ENCODE measurements at regions not wholly inside any gene's neighbourhood (a gene's known extent, or its start where the extent isn't known, plus 50 kb on each side); places are given as distances from the start of the nearest gene placed in this dataset.

- no peaks in the 10 kb centered on the region for H3K36me3 ChIP-seq (ENCODE audit: insufficient read depth)
- no peak overlapping the region for H3K4me3 ChIP-seq
- H3K4me2 ChIP-seq, result no peak overlapping the region
- Mint-ChIP-seq H3K4me1 (peaks cover 12% of the 10 kb centered on the region), H3K27ac (no peak overlapping the region), H3K4me3 (no peak overlapping the region), H3K36me3 (ENCODE audit: low read depth) (no peaks in the 10 kb centered on the region; the same call in 2 of the 3 replicates), H3K9me3 (peaks cover 3% of the 10 kb centered on the region; the same call in 1 of the 3 replicates), H3K27me3 (ENCODE audit: insufficient read depth, low read depth, poor library complexity) (peaks cover 3% of the 10 kb centered on the region)
- ATAC-seq, result no peak
- H3K9me2 ChIP-seq (ENCODE audit: insufficient read depth), result peaks cover 21% of the 10 kb centered on the region
- H3K27me3 ChIP-seq (ENCODE audit: insufficient read depth), result no peaks in the 10 kb centered on the region
- no peak overlapping the region for H3K27ac ChIP-seq (ENCODE audit: low read depth)
- no peaks in the 10 kb centered on the region for H3F3A ChIP-seq (replicated peaks; ENCODE audit: low read depth)
- TF ChIP-seq STAT1 (IDR thresholded peaks at IDR 0.05; ENCODE audit: unreplicated experiment) (no peak), EZH2 (IDR thresholded peaks at IDR 0.05; ENCODE audit: low read depth, unreplicated experiment) (no peak), ZNF462 (CRISPR knock-in tag; IDR thresholded peaks at IDR 0.05) (no peak), CREB1 (CRISPR knock-in tag; IDR thresholded peaks at IDR 0.05; ENCODE audit: low read depth) (no peak), ZNF114 (CRISPR knock-in tag; IDR thresholded peaks at IDR 0.05) (no peak), POLR2AphosphoS5 (IDR thresholded peaks at IDR 0.05; ENCODE audit: low read depth) (no peak), EZH2phosphoT487 (IDR thresholded peaks at IDR 0.05; ENCODE audit: unreplicated experiment) (no peak), JUNB (IDR thresholded peaks at IDR 0.05; ENCODE audit: unreplicated experiment) (no peak), ZNF331 (CRISPR knock-in tag; IDR thresholded peaks at IDR 0.05; ENCODE audit: low read depth) (no peak), NANOG (IDR thresholded peaks at IDR 0.05; ENCODE audit: borderline replicate concordance) (no peak)
- TF ChIP-seq, protein P1, sequence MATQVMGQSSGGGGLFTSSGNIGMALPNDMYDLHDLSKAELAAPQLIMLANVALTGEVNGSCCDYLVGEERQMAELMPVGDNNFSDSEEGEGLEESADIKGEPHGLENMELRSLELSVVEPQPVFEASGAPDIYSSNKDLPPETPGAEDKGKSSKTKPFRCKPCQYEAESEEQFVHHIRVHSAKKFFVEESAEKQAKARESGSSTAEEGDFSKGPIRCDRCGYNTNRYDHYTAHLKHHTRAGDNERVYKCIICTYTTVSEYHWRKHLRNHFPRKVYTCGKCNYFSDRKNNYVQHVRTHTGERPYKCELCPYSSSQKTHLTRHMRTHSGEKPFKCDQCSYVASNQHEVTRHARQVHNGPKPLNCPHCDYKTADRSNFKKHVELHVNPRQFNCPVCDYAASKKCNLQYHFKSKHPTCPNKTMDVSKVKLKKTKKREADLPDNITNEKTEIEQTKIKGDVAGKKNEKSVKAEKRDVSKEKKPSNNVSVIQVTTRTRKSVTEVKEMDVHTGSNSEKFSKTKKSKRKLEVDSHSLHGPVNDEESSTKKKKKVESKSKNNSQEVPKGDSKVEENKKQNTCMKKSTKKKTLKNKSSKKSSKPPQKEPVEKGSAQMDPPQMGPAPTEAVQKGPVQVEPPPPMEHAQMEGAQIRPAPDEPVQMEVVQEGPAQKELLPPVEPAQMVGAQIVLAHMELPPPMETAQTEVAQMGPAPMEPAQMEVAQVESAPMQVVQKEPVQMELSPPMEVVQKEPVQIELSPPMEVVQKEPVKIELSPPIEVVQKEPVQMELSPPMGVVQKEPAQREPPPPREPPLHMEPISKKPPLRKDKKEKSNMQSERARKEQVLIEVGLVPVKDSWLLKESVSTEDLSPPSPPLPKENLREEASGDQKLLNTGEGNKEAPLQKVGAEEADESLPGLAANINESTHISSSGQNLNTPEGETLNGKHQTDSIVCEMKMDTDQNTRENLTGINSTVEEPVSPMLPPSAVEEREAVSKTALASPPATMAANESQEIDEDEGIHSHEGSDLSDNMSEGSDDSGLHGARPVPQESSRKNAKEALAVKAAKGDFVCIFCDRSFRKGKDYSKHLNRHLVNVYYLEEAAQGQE (IDR thresholded peaks at IDR 0.05; ENCODE audit: unreplicated experiment), result no peak
- TF ChIP-seq, protein P2, sequence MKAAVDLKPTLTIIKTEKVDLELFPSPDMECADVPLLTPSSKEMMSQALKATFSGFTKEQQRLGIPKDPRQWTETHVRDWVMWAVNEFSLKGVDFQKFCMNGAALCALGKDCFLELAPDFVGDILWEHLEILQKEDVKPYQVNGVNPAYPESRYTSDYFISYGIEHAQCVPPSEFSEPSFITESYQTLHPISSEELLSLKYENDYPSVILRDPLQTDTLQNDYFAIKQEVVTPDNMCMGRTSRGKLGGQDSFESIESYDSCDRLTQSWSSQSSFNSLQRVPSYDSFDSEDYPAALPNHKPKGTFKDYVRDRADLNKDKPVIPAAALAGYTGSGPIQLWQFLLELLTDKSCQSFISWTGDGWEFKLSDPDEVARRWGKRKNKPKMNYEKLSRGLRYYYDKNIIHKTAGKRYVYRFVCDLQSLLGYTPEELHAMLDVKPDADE (IDR thresholded peaks at IDR 0.05), result no peak
- TF ChIP-seq, protein P3, sequence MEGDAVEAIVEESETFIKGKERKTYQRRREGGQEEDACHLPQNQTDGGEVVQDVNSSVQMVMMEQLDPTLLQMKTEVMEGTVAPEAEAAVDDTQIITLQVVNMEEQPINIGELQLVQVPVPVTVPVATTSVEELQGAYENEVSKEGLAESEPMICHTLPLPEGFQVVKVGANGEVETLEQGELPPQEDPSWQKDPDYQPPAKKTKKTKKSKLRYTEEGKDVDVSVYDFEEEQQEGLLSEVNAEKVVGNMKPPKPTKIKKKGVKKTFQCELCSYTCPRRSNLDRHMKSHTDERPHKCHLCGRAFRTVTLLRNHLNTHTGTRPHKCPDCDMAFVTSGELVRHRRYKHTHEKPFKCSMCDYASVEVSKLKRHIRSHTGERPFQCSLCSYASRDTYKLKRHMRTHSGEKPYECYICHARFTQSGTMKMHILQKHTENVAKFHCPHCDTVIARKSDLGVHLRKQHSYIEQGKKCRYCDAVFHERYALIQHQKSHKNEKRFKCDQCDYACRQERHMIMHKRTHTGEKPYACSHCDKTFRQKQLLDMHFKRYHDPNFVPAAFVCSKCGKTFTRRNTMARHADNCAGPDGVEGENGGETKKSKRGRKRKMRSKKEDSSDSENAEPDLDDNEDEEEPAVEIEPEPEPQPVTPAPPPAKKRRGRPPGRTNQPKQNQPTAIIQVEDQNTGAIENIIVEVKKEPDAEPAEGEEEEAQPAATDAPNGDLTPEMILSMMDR (conservative IDR thresholded peaks at IDR 0.05; ENCODE audit: low read depth in 2 of 2), result no peak
- no peaks in the 10 kb centered on the region for H3K4me1 ChIP-seq (ENCODE audit: insufficient read depth)
- DNase-seq (ENCODE audit: low spot score), result no peak
- H3K79me2 ChIP-seq (replicated peaks; ENCODE audit: insufficient read depth), result no peaks in the 10 kb centered on the region
- no peak overlapping the region for H2AFZ ChIP-seq
- no peaks in the 10 kb centered on the region for H4K20me1 ChIP-seq (replicated peaks; ENCODE audit: insufficient read depth)
Observed at GRCh38 chr9:108707120-108707519, 148.7 kb downstream of the ACTL7B start.

Measured in GM23338 (cell line).